NOMO-1 treated with dmso at 0.1 percent for 144 hours (cell line): ENCODE measurements at regions not wholly inside any gene's neighbourhood (a gene's known extent, or its start where the extent isn't known, plus 50 kb on each side); places are given as distances from the start of the nearest gene placed in this dataset.
A peak's percentile ranks its signal among the peaks of the same experiment; 100 is the strongest.

Source experiments
- DNase-seq: peaks from one replicate; lab custom pipeline; 2025; ENCODE audit not compliant: unreplicated experiment; lab: John Stamatoyannopoulos, UW

GRCh38 chr10:4353964-4354363, 472.0 kb upstream of the AKR1E2 start:
- no peak for DNase-seq

GRCh38 chr10:4353059-4353655, 472.9 kb upstream of the AKR1E2 start:
- DNase-seq, result no peak

GRCh38 chr10:4352414-4352961, 473.5 kb upstream of the AKR1E2 start:
- DNase-seq, result no peak

- DNase-seq, result no peak
Measured at GRCh38 chr10:4351723-4352413, 474.1 kb upstream of the AKR1E2 start.

GRCh38 chr10:4347397-4347796, 478.6 kb upstream of the AKR1E2 start:
- DNase-seq, result no peak

- DNase-seq, result no peak
Measured at GRCh38 chr10:4345877-4346646, 479.9 kb upstream of the AKR1E2 start.

- DNase-seq, result peak; percentile 34
Measured at GRCh38 chr10:4344492-4344994, 481.5 kb upstream of the AKR1E2 start.

- no peak for DNase-seq
Measured at GRCh38 chr10:4343873-4344272, 482.1 kb upstream of the AKR1E2 start.

- DNase-seq, result no peak
Measured at GRCh38 chr10:4343091-4343490, 482.9 kb upstream of the AKR1E2 start.

- no peak for DNase-seq
Measured at GRCh38 chr10:4338768-4339167, 487.2 kb upstream of the AKR1E2 start.

- no peak for DNase-seq
Measured at GRCh38 chr10:4337563-4337962, 488.4 kb upstream of the AKR1E2 start.

GRCh38 chr10:4334871-4335270, 491.1 kb upstream of the AKR1E2 start:
- no peak for DNase-seq

- peak; percentile 4 for DNase-seq
Measured at GRCh38 chr10:4334015-4334414, 492.0 kb upstream of the AKR1E2 start.

GRCh38 chr10:4333459-4333894, 492.5 kb upstream of the AKR1E2 start:
- peak; percentile 53 for DNase-seq

GRCh38 chr10:4332764-4333458, 493.1 kb upstream of the AKR1E2 start:
- DNase-seq, result no peak

- no peak for DNase-seq
Measured at GRCh38 chr10:4331150-4331549, 494.9 kb upstream of the AKR1E2 start.

- no peak for DNase-seq
Measured at GRCh38 chr10:4330636-4331035, 495.4 kb upstream of the AKR1E2 start.

- no peak for DNase-seq
Measured at GRCh38 chr10:4329225-4329624, 496.8 kb upstream of the AKR1E2 start.

GRCh38 chr10:4326647-4327046, 499.4 kb upstream of the AKR1E2 start:
- DNase-seq, result no peak

- DNase-seq, result no peak
Measured at GRCh38 chr10:4319870-4320367, 506.1 kb upstream of the AKR1E2 start.
